Large intestine (tissue), 3 donors: ENCODE measurements at regions not wholly inside any gene's neighbourhood (a gene's known extent, or its start where the extent isn't known, plus 50 kb on each side); places are given as distances from the start of the nearest gene placed in this dataset.

ENCODE experiments used
- DNase-seq, 2 donors: peaks; one replicate each; pipeline versions ENCODE4 v3.0.0 to v3.0.0-alpha.2; 2013
- H3K27ac ChIP-seq: one replicate; pipeline ENCODE4 v1.5.1; 2013; ENCODE audit warnings: low read length
- H3K27me3 ChIP-seq: 2 replicates; pipeline ENCODE4 v1.6.1; 2013; ENCODE audit warnings: low read length; ENCODE audit not compliant: control insufficient read depth, insufficient read depth
- H3K36me3 ChIP-seq: 2 replicates; pipeline ENCODE4 v1.6.1; 2013; ENCODE audit warnings: low read length; ENCODE audit not compliant: control insufficient read depth, insufficient read depth
- H3K4me1 ChIP-seq: one replicate; pipeline ENCODE4 v1.6.1; 2013; ENCODE audit warnings: low read length; ENCODE audit not compliant: control insufficient read depth, insufficient read depth
- H3K4me3 ChIP-seq: one replicate; pipeline ENCODE4 v1.5.1; 2013; ENCODE audit warnings: low read length
- H3K9me3 ChIP-seq: one replicate; pipeline ENCODE4 v1.6.1; 2013; ENCODE audit warnings: mild to moderate bottlenecking, low read depth, low read length, moderate library complexity; ENCODE audit not compliant: control insufficient read depth
- WGBS: methylation state at CpG from one replicate; pipeline ENCODE4 v1.1.5; 2013; ENCODE audit warnings: low lambda C conversion rate; ENCODE audit not compliant: insufficient coverage; 5-methylcytosine and 5-hydroxymethylcytosine counted together

DNA sequence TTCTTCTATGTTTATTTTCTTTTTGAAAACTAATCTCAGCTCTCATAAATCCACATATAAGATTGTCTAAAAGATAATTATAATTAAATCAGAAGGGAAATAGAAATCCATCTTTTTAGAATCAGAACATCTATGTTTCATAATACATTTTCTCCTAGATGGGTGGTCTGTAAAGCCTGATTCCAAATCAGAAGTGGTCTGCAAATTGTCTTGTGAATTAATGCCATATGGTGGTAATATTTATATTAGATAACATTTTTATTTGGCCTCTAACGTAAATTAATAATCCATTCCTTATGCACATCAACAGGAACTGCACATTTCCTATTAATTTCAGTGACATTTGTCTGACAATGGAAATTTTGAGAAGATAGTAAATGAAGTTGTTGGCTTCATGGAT, 52.8 kb upstream of the TBC1D5 start:
- DNase-seq = no peak
- H3K27me3 ChIP-seq = no peaks in the 10 kb centered on the region
- H3K4me1 ChIP-seq = no peaks in the 10 kb centered on the region
- no peaks in the 10 kb centered on the region for H3K36me3 ChIP-seq
- H3K9me3 ChIP-seq = peaks cover 8% of the 10 kb centered on the region
- no peak overlapping the region for H3K27ac ChIP-seq
- WGBS = 63% methylated on average over 1 of the region's 1 CpG
- H3K4me3 ChIP-seq = no peak overlapping the region

- DNase-seq = no peak
- H3K4me3 ChIP-seq = no peak overlapping the region
- H3K27ac ChIP-seq = no peak overlapping the region
- no CpG with 5 or more reads among the region's 4 CpGs for WGBS
- H3K9me3 ChIP-seq = peaks cover 8% of the 10 kb centered on the region
- no peaks in the 10 kb centered on the region for H3K36me3 ChIP-seq
- no peaks in the 10 kb centered on the region for H3K4me1 ChIP-seq
- H3K27me3 ChIP-seq = no peaks in the 10 kb centered on the region
Observed at GRCh38 chr3:17793542-17794195, 51.2 kb upstream of the TBC1D5 start.
